GM12878 (cell line): ENCODE measurements at regions not wholly inside any gene's neighbourhood (a gene's known extent, or its start where the extent isn't known, plus 50 kb on each side); places are given as distances from the start of the nearest gene placed in this dataset.

Experiments used
- ATAC-seq: fragments of 200-7000 bp; cut with Tn5 transposase; 3 replicates; pipeline ENCODE4 v1.9.1; 2020; ENCODE audit warnings: mild to moderate bottlenecking, moderate library complexity
- BruUV-seq: library from RNA; stranded (reverse); fragments of 400-500 nt; replicated peaks from 2 replicates; lab custom pipeline; 2021; lab: Mats Ljungman, UMichigan
- CTCF ChIA-PET: fragments of 300-600 bp; sonication (Branson Sonifier 250); formaldehyde crosslinking; extraction: SDS; loops from one replicate; lab custom pipeline; 2021; ENCODE audit warnings: inconsistent platforms; lab: Yijun Ruan, JAX
- POLR2A ChIA-PET: fragments of 350-600 bp; formaldehyde crosslinking; extraction: SDS; loops from one replicate; lab custom pipeline; 2021; ENCODE audit warnings: inconsistent platforms; lab: Charles Lee
- RAD21 ChIA-PET: fragments of 300-600 bp; sonication (Branson Sonifier 250); formaldehyde crosslinking; loops from one replicate; lab custom pipeline; 2023; ENCODE audit warnings: antibody characterized with exemption; ENCODE audit not compliant: unreplicated experiment; lab: Charles Lee
- SMC1A ChIA-PET: fragments of 300-600 bp; sonication (Branson Sonifier 250); formaldehyde crosslinking; loops from one replicate; lab custom pipeline; 2023; ENCODE audit not compliant: unreplicated experiment, uncharacterized antibody; lab: Charles Lee
- DNase-seq: peaks from one replicate; pipeline ENCODE4 v3.0.0-alpha.2; 2011; ENCODE audit warnings: low read depth, low spot score
- FAIRE-seq: peaks from 3 replicates; lab custom pipeline; 2011; peaks lifted over from hg19 to GRCh38; lab: Jason Lieb, UNC
- H2AFZ ChIP-seq: 2 replicates; pipeline ENCODE4 v1.6.0; 2011; ENCODE audit warnings: low read depth, low read length, control low read depth; ENCODE audit not compliant: control insufficient read depth
- H3K27ac ChIP-seq: 2 replicates; pipeline ENCODE4 v1.5.1; 2011; ENCODE audit warnings: control low read depth; ENCODE audit not compliant: control insufficient read depth, insufficient read depth
- H3K27me3 ChIP-seq, 2 experiments: replicated peaks in 1 of 2; 2 replicates each; pipeline versions ENCODE4 v1.6.0 to v1.6.1; 2011; ENCODE audit warnings: low read length in 1 of 2; ENCODE audit not compliant: control insufficient read depth in 2 of 2, insufficient read depth in 2 of 2
- H3K36me3 ChIP-seq, 2 experiments: 2 replicates each; pipeline ENCODE4 v1.5.1; 2011; ENCODE audit warnings: low read length in 1 of 2; ENCODE audit not compliant: control insufficient read depth in 2 of 2, insufficient read depth in 2 of 2
- H3K4me1 ChIP-seq: 2 replicates; pipeline ENCODE4 v1.6.1; 2011; ENCODE audit warnings: mild to moderate bottlenecking, low read length, moderate library complexity, mixed read lengths; ENCODE audit not compliant: control insufficient read depth, insufficient read depth
- H3K4me2 ChIP-seq: 2 replicates; pipeline ENCODE4 v1.6.0; 2011; ENCODE audit warnings: control low read depth; ENCODE audit not compliant: control insufficient read depth, insufficient read depth
- H3K4me3 ChIP-seq: fragments of 200-600 bp; sonication (generic); 2 replicates; pipeline ENCODE4 v1.5.1; 2016
- H3K79me2 ChIP-seq: 2 replicates; pipeline ENCODE4 v1.6.0; 2011; ENCODE audit warnings: low read length; ENCODE audit not compliant: control insufficient read depth, insufficient read depth
- H3K9ac ChIP-seq: 2 replicates; pipeline ENCODE4 v1.8.0; 2011; ENCODE audit warnings: low read length, control low read depth, mixed read lengths; ENCODE audit not compliant: control insufficient read depth, insufficient read depth
- H3K9me3 ChIP-seq: replicated peaks from 3 replicates; pipeline ENCODE4 v1.5.1; 2011; ENCODE audit warnings: mild to moderate bottlenecking, low read length; ENCODE audit not compliant: control insufficient read depth, insufficient read depth
- H4K20me1 ChIP-seq: 2 replicates; pipeline ENCODE4 v1.6.0; 2011; ENCODE audit not compliant: control insufficient read depth, insufficient read depth
- ATF7 ChIP-seq: fragments of 450-650 bp; IDR thresholded peaks from 2 replicates; pipeline ENCODE4 v1.6.1; 2016; ENCODE audit warnings: low read depth, mild to moderate bottlenecking
- CBX3 ChIP-seq: fragments of 200-600 bp; sonication (generic); IDR thresholded peaks from 2 replicates; pipeline ENCODE4 v1.6.1; 2016; ENCODE audit warnings: low read depth, borderline replicate concordance
- CBX5 ChIP-seq: sonication (generic); IDR thresholded peaks from 2 replicates; pipeline ENCODE4 v1.6.1; 2016; ENCODE audit warnings: low read depth, moderate library complexity, mild to moderate bottlenecking, inconsistent platforms
- ETV6 ChIP-seq, 2 experiments: fragments of 450-650 bp in 1 of 2; IDR thresholded peaks in 1 of 2; conservative IDR thresholded peaks in 1 of 2; 2 replicates each; pipeline ENCODE4 v1.6.1; 2014; ENCODE audit warnings: antibody characterized with exemption in 1 of 2, borderline replicate concordance in 1 of 2, low read depth in 1 of 2, mild to moderate bottlenecking in 1 of 2, moderate library complexity in 1 of 2
- IRF4 ChIP-seq: IDR thresholded peaks from 2 replicates; pipeline ENCODE4 v1.6.1; 2011; ENCODE audit warnings: low read depth, low read length
- MYB ChIP-seq: fragments of 150-350 bp; IDR thresholded peaks from 2 replicates; pipeline ENCODE4 v1.6.1; 2014; ENCODE audit warnings: mild to moderate bottlenecking, low read depth, low read length, borderline replicate concordance
- NFXL1 ChIP-seq: fragments of 450-650 bp; IDR thresholded peaks from 2 replicates; pipeline ENCODE4 v1.6.1; 2017; ENCODE audit warnings: antibody characterized with exemption, mild to moderate bottlenecking, borderline replicate concordance
- POLR2A ChIP-seq: IDR thresholded peaks from 2 replicates; pipeline ENCODE4 v1.6.1; 2011; ENCODE audit warnings: low read depth, mild to moderate bottlenecking, low read length
- POU2F2 ChIP-seq: IDR thresholded peaks from 3 replicates; pipeline ENCODE4 v1.6.1; 2011; ENCODE audit warnings: low read depth, mild to moderate bottlenecking, low read length, borderline replicate concordance
- RAD21 ChIP-seq: IDR thresholded peaks from 2 replicates; pipeline ENCODE4 v1.6.1; 2011; ENCODE audit warnings: mild to moderate bottlenecking, low read depth, low read length, moderate library complexity; ENCODE audit not compliant: insufficient read depth
- RAD51 ChIP-seq: fragments of 450-650 bp; IDR thresholded peaks from 2 replicates; pipeline ENCODE4 v1.6.1; 2016; ENCODE audit warnings: moderate library complexity, mild to moderate bottlenecking, inconsistent platforms
- RB1 ChIP-seq: fragments of 450-650 bp; formaldehyde crosslinking; IDR thresholded peaks from 2 replicates; pipeline ENCODE4 v1.6.1; 2017; ENCODE audit warnings: mild to moderate bottlenecking, borderline replicate concordance
- SIX5 ChIP-seq: IDR thresholded peaks from 2 replicates; pipeline ENCODE4 v1.6.1; 2011; ENCODE audit warnings: mild to moderate bottlenecking, low read depth, low read length, moderate library complexity; ENCODE audit not compliant: severe bottlenecking
- SMARCA5 ChIP-seq: fragments of 450-650 bp; IDR thresholded peaks from 2 replicates; pipeline ENCODE4 v1.6.1; 2017; ENCODE audit warnings: mild to moderate bottlenecking
- SP1 ChIP-seq: IDR thresholded peaks from one replicate; pipeline ENCODE4 v1.6.1; 2011; ENCODE audit warnings: low read depth, low read length
- STAT1 ChIP-seq: fragments of 450-650 bp; conservative IDR thresholded peaks from 2 replicates; pipeline ENCODE4 v1.6.1; 2014; ENCODE audit warnings: antibody characterized with exemption, mild to moderate bottlenecking
- TARDBP ChIP-seq: IDR thresholded peaks from 2 replicates; pipeline ENCODE4 v1.6.1; 2016; ENCODE audit warnings: borderline replicate concordance
- YBX1 ChIP-seq: fragments of 450-650 bp; IDR thresholded peaks from 2 replicates; pipeline ENCODE4 v1.6.1; 2016; ENCODE audit warnings: antibody characterized with exemption
- YY1 ChIP-seq: IDR thresholded peaks from 2 replicates; pipeline ENCODE4 v1.6.1; 2011; ENCODE audit warnings: low read depth, mild to moderate bottlenecking, low read length
- ZBTB4 ChIP-seq: fragments of 450-650 bp; formaldehyde crosslinking; IDR thresholded peaks from 2 replicates; pipeline ENCODE4 v1.4.0; 2022; ENCODE audit warnings: mild to moderate bottlenecking, moderate library complexity
- WGBS: methylation state at CpG from one replicate; pipeline ENCODE4 v1.1.6; 2016; ENCODE audit warnings: low lambda C conversion rate; ENCODE audit not compliant: insufficient replicate concordance, insufficient coverage; ENCODE audit errors: missing lambda C conversion rate; 5-methylcytosine and 5-hydroxymethylcytosine counted together
- in situ Hi-C: fragments of 300-500 bp; cut with MboI; formaldehyde crosslinking; loops from 9 replicates; pipeline ENCODE4 v1.14.3; 2018; ENCODE audit warnings: mixed read lengths
- intact Hi-C: fragments of 100-400 bp; cut with micrococcal nuclease; formaldehyde crosslinking; loops from one replicate; pipeline ENCODE4 v1.14.2; 2022; ENCODE audit not compliant: unreplicated experiment

GRCh38 chr9:115781070-115781736 is 372.4 kb upstream of the PAPPA start:
- in situ Hi-C loops: no loop called here
- Histone ChIP-seq H3K36me3 (no peaks in the 10 kb centered on the region), H3K4me3 (no peak overlapping the region), H3K9me3 (no peaks in the 10 kb centered on the region), H3K9ac (no peak overlapping the region), H3K79me2 (no peaks in the 10 kb centered on the region), H3K27me3 (no peaks in the 10 kb centered on the region), H3K27ac (no peak overlapping the region), H3K4me1 (no peaks in the 10 kb centered on the region)
- ChIA-PET POLR2A (no interaction called here), RAD21 (no interaction called here), SMC1A (no interaction called here), CTCF (no interaction called here)
- ATAC-seq (no peak), FAIRE-seq (no peak), DNase-seq (no peak)
- 1% methylated on average over 4 of the region's 4 CpGs for WGBS
- intact Hi-C loops: no loop called here
- no TSS peak for BruUV-seq
- no peak for TF ChIP-seq RB1
- no peak for TF ChIP-seq POLR2A
- TF ChIP-seq RAD21: no peak
- TF ChIP-seq CBX3: no peak
- no peak for TF ChIP-seq TARDBP
- TF ChIP-seq POU2F2: no peak
- no peak for TF ChIP-seq YY1
- no peak for TF ChIP-seq SIX5
- no peak for TF ChIP-seq IRF4
- no peak for TF ChIP-seq STAT1
- no peak for TF ChIP-seq NFXL1
- no peak for TF ChIP-seq YBX1
- TF ChIP-seq ATF7: no peak
- TF ChIP-seq CBX5: no peak
- no peak for TF ChIP-seq ZBTB4 (CRISPR knock-in tag)
- no peak for TF ChIP-seq SP1
- TF ChIP-seq RAD51: no peak
- TF ChIP-seq ETV6 (conservative IDR thresholded peaks at IDR 0.05 in 1 of 2, IDR thresholded peaks at IDR 0.05 in 1 of 2; ENCODE audit: borderline replicate concordance in 1 of 2, low read depth in 1 of 2): no peak
- no peak for TF ChIP-seq MYB
- no peak for TF ChIP-seq SMARCA5
- TF ChIP-seq, all 136 proteins: peak for 0
- Histone ChIP-seq H3K4me2 (no peak overlapping the region), H2AFZ (no peak overlapping the region), H4K20me1 (no peaks in the 10 kb centered on the region)
